Left ventricle myocardium inferior (tissue), 1 donor: ENCODE measurements at regions not wholly inside any gene's neighbourhood (a gene's known extent, or its start where the extent isn't known, plus 50 kb on each side); places are given as distances from the start of the nearest gene placed in this dataset.

ENCODE experiments used
- DNase-seq: peaks from one replicate; pipeline ENCODE4 v3.0.0-alpha.2; 2020
- H3K27ac ChIP-seq: fragments of 200-600 bp; replicated peaks from 2 replicates; pipeline ENCODE4 v1.8.0; 2021
- H3K27me3 ChIP-seq: fragments of 200-600 bp; 2 replicates; pipeline ENCODE4 v1.8.0; 2021; ENCODE audit warnings: low read depth
- H3K36me3 ChIP-seq: fragments of 200-600 bp; 2 replicates; pipeline ENCODE4 v1.8.0; 2021
- H3K4me1 ChIP-seq: fragments of 200-600 bp; 2 replicates; pipeline ENCODE4 v1.8.0; 2021
- H3K4me3 ChIP-seq: fragments of 200-600 bp; 2 replicates; pipeline ENCODE4 v1.8.0; 2021; ENCODE audit warnings: mild to moderate bottlenecking, moderate library complexity
- H3K9me3 ChIP-seq: fragments of 200-600 bp; replicated peaks from 2 replicates; pipeline ENCODE4 v1.8.0; 2021
- CTCF ChIP-seq: fragments of 200-600 bp; IDR thresholded peaks from 2 replicates; pipeline ENCODE4 v1.8.0; 2021; ENCODE audit warnings: antibody characterized with exemption, mild to moderate bottlenecking, borderline replicate concordance
- intact Hi-C: fragments of 100-400 bp; cut with micrococcal nuclease; formaldehyde crosslinking; loops from one replicate; pipeline ENCODE4 v1.11.0; 2022
- donor health status: DM: no; HTN: yes; CAD: no; lungs with severe emphysema.

DNA sequence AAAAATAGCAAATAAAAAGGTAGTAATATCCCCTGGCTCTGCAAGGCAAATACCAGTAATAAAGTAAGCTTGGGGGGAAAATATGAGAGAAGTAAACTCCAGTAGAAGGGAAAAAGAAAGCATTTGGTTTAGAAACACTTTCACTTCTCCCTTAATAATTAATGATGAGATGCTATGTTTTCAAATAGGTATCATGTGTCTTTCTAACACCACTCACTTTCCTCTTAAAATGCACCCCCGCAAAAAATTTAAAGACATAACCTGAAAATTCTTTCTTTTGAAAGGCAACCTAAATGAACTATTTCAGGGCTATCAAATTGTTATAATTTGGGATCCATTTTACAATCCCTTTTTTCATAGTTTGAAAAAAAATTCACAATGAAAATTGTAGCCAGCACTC is 240.3 kb downstream of the SNX10 start:
- TF ChIP-seq CTCF: no peak
- Histone ChIP-seq H3K27ac (no peak overlapping the region), H3K4me3 (no peak overlapping the region), H3K4me1 (no peaks in the 10 kb centered on the region), H3K36me3 (no peaks in the 10 kb centered on the region), H3K27me3 (peaks cover 63% of the 10 kb centered on the region), H3K9me3 (no peaks in the 10 kb centered on the region)
- intact Hi-C loops: no loop called here
- no peak for DNase-seq

DNA sequence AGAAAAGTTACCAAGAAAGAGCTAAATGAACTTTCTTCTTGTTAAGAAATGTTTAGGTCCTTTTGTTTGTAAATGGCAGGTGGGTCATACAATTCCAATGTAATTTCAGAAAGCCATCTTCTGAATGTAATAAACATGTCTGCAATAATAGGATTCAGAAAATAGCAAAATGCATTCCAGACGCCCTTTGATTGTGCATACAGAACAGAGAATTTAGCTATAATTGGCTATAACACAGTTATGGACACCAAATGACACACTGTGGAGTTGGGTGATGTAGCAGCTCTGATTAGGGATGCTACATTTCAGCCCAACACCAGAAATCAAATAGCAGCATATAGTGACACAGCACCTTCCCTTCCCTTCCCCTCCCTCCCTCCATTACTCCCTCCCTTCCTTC is 240.8 kb downstream of the SNX10 start:
- no peaks in the 10 kb centered on the region for H3K9me3 ChIP-seq
- no peaks in the 10 kb centered on the region for H3K36me3 ChIP-seq
- intact Hi-C loops: no loop called here
- no peak overlapping the region for H3K4me3 ChIP-seq
- no peaks in the 10 kb centered on the region for H3K4me1 ChIP-seq
- peaks cover 68% of the 10 kb centered on the region for H3K27me3 ChIP-seq
- TF ChIP-seq CTCF: no peak
- no peak overlapping the region for H3K27ac ChIP-seq
- DNase-seq: no peak

GRCh38 chr7:26533217-26533616 is 241.6 kb downstream of the SNX10 start:
- Histone ChIP-seq H3K36me3 (no peaks in the 10 kb centered on the region), H3K4me1 (no peaks in the 10 kb centered on the region), H3K27me3 (peaks cover 76% of the 10 kb centered on the region), H3K4me3 (no peak overlapping the region), H3K9me3 (no peaks in the 10 kb centered on the region), H3K27ac (no peak overlapping the region)
- no peak for DNase-seq
- intact Hi-C loops: no loop called here
- no peak for TF ChIP-seq CTCF

DNA sequence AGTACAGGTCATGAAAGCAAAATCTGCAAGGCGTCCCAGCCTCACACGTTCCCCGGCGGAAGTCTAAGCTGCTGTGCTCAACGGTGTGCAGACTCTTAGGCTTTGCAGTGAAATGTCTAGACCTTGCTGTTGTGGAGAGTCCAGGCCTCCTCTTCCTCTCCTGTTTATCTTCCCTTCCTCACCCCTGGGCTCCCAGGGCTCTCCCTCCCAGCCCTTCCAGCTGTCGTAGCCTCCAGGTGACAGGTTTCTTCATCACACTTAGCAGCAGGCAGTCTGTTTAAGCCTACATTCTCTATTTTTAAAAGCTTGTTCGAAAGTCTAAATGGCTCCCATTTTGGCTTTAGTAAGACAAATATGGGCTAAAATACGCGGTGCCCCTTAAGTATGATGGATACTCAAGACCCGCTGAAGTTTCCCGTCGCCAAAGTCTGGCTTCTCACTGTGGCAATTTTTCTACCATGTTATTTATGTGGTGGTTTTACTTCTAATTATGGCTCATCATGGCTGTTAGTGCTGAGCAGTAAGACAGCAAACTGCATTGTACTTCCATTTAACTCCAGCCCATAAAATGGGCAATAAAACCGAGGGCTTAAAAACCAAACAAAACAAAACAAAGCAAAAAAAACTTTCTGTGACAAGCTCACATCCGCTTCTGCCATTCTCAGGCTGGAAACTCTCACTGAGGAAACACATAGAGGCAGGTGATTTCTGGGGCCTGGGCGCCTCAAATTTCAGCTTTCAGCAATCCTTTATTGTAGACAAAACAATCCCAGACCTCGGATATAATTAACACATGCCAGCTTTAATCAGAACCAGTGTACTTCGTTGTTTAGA is 243.2 kb downstream of the SNX10 start:
- no peak for DNase-seq
- Histone ChIP-seq H3K27ac (no peak overlapping the region), H3K4me3 (no peak overlapping the region), H3K36me3 (no peaks in the 10 kb centered on the region), H3K9me3 (no peaks in the 10 kb centered on the region), H3K4me1 (no peaks in the 10 kb centered on the region), H3K27me3 (peaks cover 86% of the 10 kb centered on the region)
- TF ChIP-seq CTCF: no peak
- intact Hi-C loops: no loop called here

- Histone ChIP-seq H3K9me3 (no peaks in the 10 kb centered on the region), H3K36me3 (no peaks in the 10 kb centered on the region), H3K4me1 (no peaks in the 10 kb centered on the region), H3K4me3 (no peak overlapping the region), H3K27ac (no peak overlapping the region), H3K27me3 (peaks cover 85% of the 10 kb centered on the region)
- intact Hi-C loops: no loop called here
- no peak for DNase-seq
- TF ChIP-seq CTCF: no peak
Observed at GRCh38 chr7:26535483-26536007, 243.9 kb downstream of the SNX10 start.
